Spleen (tissue), 7 donors: ENCODE measurements at regions not wholly inside any gene's neighbourhood (a gene's known extent, or its start where the extent isn't known, plus 50 kb on each side); places are given as distances from the start of the nearest gene placed in this dataset.

Experiments
- CTCF ChIP-seq, 11 experiments: fragments of 200-600 bp in 7 of 11; fragments of 450-650 bp in 4 of 11; sonication (generic) in 4 of 11; IDR thresholded peaks in 8 of 11; conservative IDR thresholded peaks in 3 of 11; 1 replicate in 7 of 11; 2 replicates in 4 of 11; pipeline versions ENCODE4 v1.4.0 to v1.8.0; 2016 to 2021; ENCODE audit warnings: antibody characterized with exemption in 11 of 11, inconsistent platforms in 4 of 11, mild to moderate bottlenecking in 1 of 11
- POLR2A ChIP-seq, 3 donors: fragments of 450-650 bp; IDR thresholded peaks; one replicate each; pipeline ENCODE4 v1.5.1; 2017; ENCODE audit warnings: antibody characterized with exemption in 3 of 3, mild to moderate bottlenecking in 1 of 3
- POLR2AphosphoS5 ChIP-seq, 3 donors: sonication (generic); formaldehyde crosslinking; IDR thresholded peaks; one replicate each; pipeline ENCODE4 v1.5.1; 2017; ENCODE audit warnings: antibody characterized with exemption in 3 of 3
- donor health status: DM: no; HTN: no; CAD: no; lungs with moderate emphysema.
- donor health status: DM: no; HTN: no; CAD: no.
- donor health status: DM: no; HTN: no; CAD: no.

DNA sequence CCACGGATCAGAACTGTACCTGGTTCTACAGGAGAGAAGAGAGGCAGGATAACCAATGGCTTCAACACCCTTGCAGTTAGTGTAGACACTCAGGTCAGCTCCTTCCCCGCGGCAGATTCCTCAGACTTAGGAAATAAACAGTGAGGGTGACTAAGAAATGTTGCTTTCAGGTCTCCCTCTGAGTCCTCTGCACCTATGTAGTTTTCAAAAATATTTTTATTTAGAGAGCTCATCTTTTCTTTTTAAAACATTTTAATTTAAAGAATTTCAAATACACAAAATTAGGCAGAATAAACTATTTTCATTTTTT is 195.2 kb downstream of the KLF12 start:
- TF ChIP-seq POLR2A (IDR thresholded peaks at IDR 0.05) (no peak), CTCF (IDR thresholded peaks at IDR 0.05 in 8 of 11, conservative IDR thresholded peaks at IDR 0.05 in 3 of 11) (no peak), POLR2AphosphoS5 (IDR thresholded peaks at IDR 0.05) (no peak)
